ENCODE measurements at regions not wholly inside any gene's neighbourhood (a gene's known extent, or its start where the extent isn't known, plus 50 kb on each side); places are given as distances from the start of the nearest gene placed in this dataset.

DNA sequence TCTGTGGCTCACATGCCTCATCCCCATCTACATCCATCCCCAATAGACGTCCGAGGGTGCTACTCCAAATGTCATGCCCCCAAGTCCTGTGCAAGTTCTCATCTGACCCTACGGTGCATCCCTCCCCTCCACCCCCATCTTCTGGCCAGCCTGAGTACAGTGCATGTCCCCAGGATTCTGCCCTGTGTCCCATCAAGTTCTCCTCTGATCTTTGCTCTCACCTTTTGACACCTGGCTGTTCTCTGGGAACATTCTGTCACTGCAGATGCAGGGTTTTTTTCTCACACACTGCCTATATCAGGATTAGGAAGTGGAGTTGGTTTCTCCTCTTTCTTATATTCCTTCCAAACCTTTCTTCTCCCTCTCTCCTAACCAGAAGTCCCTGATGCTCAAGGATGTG is 377.2 kb downstream of the GADD45G start:
- no peaks in the 10 kb centered on the region for H3K27me3 Mint-ChIP-seq (ENCODE audit: insufficient read depth)
- Histone ChIP-seq H3K9ac (ENCODE audit: extremely low read depth, low read length, poor library complexity, severe bottlenecking) (no peak overlapping the region), H3K9me3 (ENCODE audit: control insufficient read depth, low read length) (no peaks in the 10 kb centered on the region), H3K4me1 (ENCODE audit: control insufficient read depth, insufficient read depth, low read length) (no peaks in the 10 kb centered on the region), H3K4me3 (ENCODE audit: low read length) (no peak overlapping the region), H3K36me3 (ENCODE audit: control insufficient read depth, insufficient read depth, low read length) (no peaks in the 10 kb centered on the region), H3K27me3 (ENCODE audit: control insufficient read depth, insufficient read depth, low read length, poor library complexity, severe bottlenecking) (peaks cover 4% of the 10 kb centered on the region), H3K27ac (ENCODE audit: low read depth, low read length) (no peak overlapping the region)
- H3K4me1 Mint-ChIP-seq, result peaks cover 2% of the 10 kb centered on the region
- WGBS, 2 experiments (ENCODE audit: insufficient coverage in 1 of 2, insufficient read length in 1 of 2), result 90 to 92% methylated on average over 3 of the region's 3 CpGs
- DNase-seq, result no peak
- H3K36me3 Mint-ChIP-seq (ENCODE audit: low read depth), result no peaks in the 10 kb centered on the region
- TF ChIP-seq, protein P1, sequence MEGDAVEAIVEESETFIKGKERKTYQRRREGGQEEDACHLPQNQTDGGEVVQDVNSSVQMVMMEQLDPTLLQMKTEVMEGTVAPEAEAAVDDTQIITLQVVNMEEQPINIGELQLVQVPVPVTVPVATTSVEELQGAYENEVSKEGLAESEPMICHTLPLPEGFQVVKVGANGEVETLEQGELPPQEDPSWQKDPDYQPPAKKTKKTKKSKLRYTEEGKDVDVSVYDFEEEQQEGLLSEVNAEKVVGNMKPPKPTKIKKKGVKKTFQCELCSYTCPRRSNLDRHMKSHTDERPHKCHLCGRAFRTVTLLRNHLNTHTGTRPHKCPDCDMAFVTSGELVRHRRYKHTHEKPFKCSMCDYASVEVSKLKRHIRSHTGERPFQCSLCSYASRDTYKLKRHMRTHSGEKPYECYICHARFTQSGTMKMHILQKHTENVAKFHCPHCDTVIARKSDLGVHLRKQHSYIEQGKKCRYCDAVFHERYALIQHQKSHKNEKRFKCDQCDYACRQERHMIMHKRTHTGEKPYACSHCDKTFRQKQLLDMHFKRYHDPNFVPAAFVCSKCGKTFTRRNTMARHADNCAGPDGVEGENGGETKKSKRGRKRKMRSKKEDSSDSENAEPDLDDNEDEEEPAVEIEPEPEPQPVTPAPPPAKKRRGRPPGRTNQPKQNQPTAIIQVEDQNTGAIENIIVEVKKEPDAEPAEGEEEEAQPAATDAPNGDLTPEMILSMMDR (conservative IDR thresholded peaks at IDR 0.05), result no peak
- no peak overlapping the region for H3K4me3 Mint-ChIP-seq
- H3K27ac Mint-ChIP-seq, result no peak overlapping the region
- no peaks in the 10 kb centered on the region for H3K9me3 Mint-ChIP-seq

DNA sequence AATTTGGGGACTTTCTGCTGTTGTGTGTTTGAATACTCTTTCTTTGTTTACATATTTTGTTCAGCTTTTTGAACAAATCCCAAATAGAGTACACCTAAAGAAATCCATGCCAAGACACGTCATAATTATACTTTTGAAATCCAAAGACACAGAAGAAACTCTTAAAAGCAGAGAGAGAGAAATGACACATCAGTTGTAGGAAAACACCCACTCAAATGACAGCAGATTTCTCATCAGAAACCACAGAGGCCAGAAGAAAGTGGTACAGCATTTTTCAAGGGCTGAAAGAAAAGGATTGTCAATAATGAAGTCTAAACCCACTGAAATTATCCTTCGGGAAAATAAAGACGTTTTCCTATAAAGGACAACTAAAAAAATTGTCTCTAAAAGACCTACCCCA is 378.6 kb downstream of the GADD45G start:
- no peaks in the 10 kb centered on the region for H3K9me3 ChIP-seq (ENCODE audit: control insufficient read depth, low read length)
- H3K27ac ChIP-seq (ENCODE audit: low read depth, low read length), result no peak overlapping the region
- H3K4me1 Mint-ChIP-seq, result no peaks in the 10 kb centered on the region
- peaks cover 4% of the 10 kb centered on the region for H3K27me3 ChIP-seq (ENCODE audit: control insufficient read depth, insufficient read depth, low read length, poor library complexity, severe bottlenecking)
- peaks cover 3% of the 10 kb centered on the region for H3K9me3 Mint-ChIP-seq
- no peaks in the 10 kb centered on the region for H3K36me3 ChIP-seq (ENCODE audit: control insufficient read depth, insufficient read depth, low read length)
- H3K27ac Mint-ChIP-seq, result no peak overlapping the region
- TF ChIP-seq, protein P1 (conservative IDR thresholded peaks at IDR 0.05), result no peak
- no peak overlapping the region for H3K4me3 Mint-ChIP-seq
- no peaks in the 10 kb centered on the region for H3K36me3 Mint-ChIP-seq (ENCODE audit: low read depth)
- H3K4me1 ChIP-seq (ENCODE audit: control insufficient read depth, insufficient read depth, low read length), result no peaks in the 10 kb centered on the region
- no peaks in the 10 kb centered on the region for H3K27me3 Mint-ChIP-seq (ENCODE audit: insufficient read depth)
- no peak overlapping the region for H3K4me3 ChIP-seq (ENCODE audit: low read length)
- WGBS, 2 experiments (ENCODE audit: insufficient coverage in 1 of 2, insufficient read length in 1 of 2), result 91% methylated on average over 3 of the region's 3 CpGs; no CpG with 5 or more reads in 1 of the 2 experiments
- DNase-seq, result no peak
- no peak overlapping the region for H3K9ac ChIP-seq (ENCODE audit: extremely low read depth, low read length, poor library complexity, severe bottlenecking)

DNA sequence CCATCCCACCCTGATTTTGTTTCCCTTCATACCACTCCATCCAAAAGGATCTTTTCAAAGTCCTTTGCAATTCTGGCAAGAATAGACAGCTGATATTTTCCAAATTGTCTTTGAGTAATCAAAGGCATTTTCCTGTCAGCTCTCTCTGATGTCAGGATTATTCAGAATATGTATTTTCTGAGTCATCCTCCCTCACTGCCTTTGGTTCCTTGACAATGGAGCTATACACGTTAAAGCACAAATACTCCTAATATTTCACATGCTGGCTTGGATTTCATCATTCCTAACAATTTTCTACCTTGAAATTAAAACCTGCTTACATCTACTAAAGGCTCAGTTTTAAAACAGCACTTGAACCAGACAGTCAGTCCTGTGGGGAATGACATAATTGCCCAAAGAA is 379.4 kb downstream of the GADD45G start:
- peaks cover 5% of the 10 kb centered on the region for H3K9me3 Mint-ChIP-seq
- no peaks in the 10 kb centered on the region for H3K36me3 ChIP-seq (ENCODE audit: control insufficient read depth, insufficient read depth, low read length)
- no peak overlapping the region for H3K9ac ChIP-seq (ENCODE audit: extremely low read depth, low read length, poor library complexity, severe bottlenecking)
- H3K36me3 Mint-ChIP-seq (ENCODE audit: low read depth), result no peaks in the 10 kb centered on the region
- H3K4me1 Mint-ChIP-seq, result no peaks in the 10 kb centered on the region
- peaks cover 6% of the 10 kb centered on the region for H3K9me3 ChIP-seq (ENCODE audit: control insufficient read depth, low read length)
- no peaks in the 10 kb centered on the region for H3K4me1 ChIP-seq (ENCODE audit: control insufficient read depth, insufficient read depth, low read length)
- H3K27ac Mint-ChIP-seq, result no peak overlapping the region
- no peak overlapping the region for H3K27ac ChIP-seq (ENCODE audit: low read depth, low read length)
- no peak overlapping the region for H3K4me3 Mint-ChIP-seq
- 62 to 92% methylated on average over 1 of the region's 1 CpG for whole genome bisulfite sequencing, 2 experiments (ENCODE audit: insufficient coverage in 1 of 2, insufficient read length in 1 of 2)
- peaks cover 4% of the 10 kb centered on the region for H3K27me3 ChIP-seq (ENCODE audit: control insufficient read depth, insufficient read depth, low read length, poor library complexity, severe bottlenecking)
- H3K4me3 ChIP-seq (ENCODE audit: low read length), result no peak overlapping the region
- no peak for DNase-seq
- no peaks in the 10 kb centered on the region for H3K27me3 Mint-ChIP-seq (ENCODE audit: insufficient read depth)
- TF ChIP-seq, protein P1 (conservative IDR thresholded peaks at IDR 0.05), result no peak

Data from endodermal cell (in vitro differentiated cells).